ENCODE measurements at regions not wholly inside any gene's neighbourhood (a gene's known extent, or its start where the extent isn't known, plus 50 kb on each side); places are given as distances from the start of the nearest gene placed in this dataset.

- TF ChIP-seq SUZ12 (IDR thresholded peaks at IDR 0.05; ENCODE audit: low read length) (no peak), TEAD4 (IDR thresholded peaks at IDR 0.05; ENCODE audit: low read depth, low read length) (no peak), YY1 (IDR thresholded peaks at IDR 0.05; ENCODE audit: low read depth, low read length) (no peak), POU5F1 (IDR thresholded peaks at IDR 0.05; ENCODE audit: low read depth, low read length) (no peak), SAP30 (IDR thresholded peaks at IDR 0.05; ENCODE audit: insufficient read depth, insufficient replicate concordance, low read length) (no peak)
Measured at GRCh38 chr20:52289956-52290565, 98.5 kb upstream of the ZFP64 start (continued).

All from H1 (cell line).